ENCODE measurements at regions not wholly inside any gene's neighbourhood (a gene's known extent, or its start where the extent isn't known, plus 50 kb on each side); places are given as distances from the start of the nearest gene placed in this dataset.
"Not testable (repeated sequence)": the region's sequence is repeated elsewhere in the genome, so short reads cannot be mapped to it uniquely, and the experiment has no call there.

GRCh38 chr7:69062020-69062765, 536.1 kb upstream of the AUTS2 start:
- no peak for DNase-seq

- DNase-seq = no peak
Observed at GRCh38 chr7:69067397-69067796, 530.9 kb upstream of the AUTS2 start.

DNA sequence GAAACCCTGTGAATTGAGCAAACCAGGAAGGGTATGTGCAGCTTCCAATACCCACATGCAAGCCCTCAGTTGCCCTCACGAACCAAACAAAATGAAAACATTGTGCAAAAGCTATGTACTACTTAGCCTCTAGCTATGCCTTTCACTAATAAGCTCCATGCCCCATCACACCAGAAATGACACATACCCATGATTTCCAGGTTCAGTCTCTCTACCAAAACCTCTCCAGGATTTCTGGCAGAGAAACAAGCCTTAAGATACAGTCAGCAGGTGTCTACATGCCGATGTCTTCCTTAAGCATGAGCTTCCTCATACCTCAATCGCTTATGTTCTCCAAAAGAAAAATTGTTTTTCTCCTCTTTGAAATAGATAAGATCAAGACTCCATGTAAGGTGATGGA, 527.8 kb upstream of the AUTS2 start:
- no peak for DNase-seq

GRCh38 chr7:69076566-69076965, 521.7 kb upstream of the AUTS2 start:
- DNase-seq = no peak

DNA sequence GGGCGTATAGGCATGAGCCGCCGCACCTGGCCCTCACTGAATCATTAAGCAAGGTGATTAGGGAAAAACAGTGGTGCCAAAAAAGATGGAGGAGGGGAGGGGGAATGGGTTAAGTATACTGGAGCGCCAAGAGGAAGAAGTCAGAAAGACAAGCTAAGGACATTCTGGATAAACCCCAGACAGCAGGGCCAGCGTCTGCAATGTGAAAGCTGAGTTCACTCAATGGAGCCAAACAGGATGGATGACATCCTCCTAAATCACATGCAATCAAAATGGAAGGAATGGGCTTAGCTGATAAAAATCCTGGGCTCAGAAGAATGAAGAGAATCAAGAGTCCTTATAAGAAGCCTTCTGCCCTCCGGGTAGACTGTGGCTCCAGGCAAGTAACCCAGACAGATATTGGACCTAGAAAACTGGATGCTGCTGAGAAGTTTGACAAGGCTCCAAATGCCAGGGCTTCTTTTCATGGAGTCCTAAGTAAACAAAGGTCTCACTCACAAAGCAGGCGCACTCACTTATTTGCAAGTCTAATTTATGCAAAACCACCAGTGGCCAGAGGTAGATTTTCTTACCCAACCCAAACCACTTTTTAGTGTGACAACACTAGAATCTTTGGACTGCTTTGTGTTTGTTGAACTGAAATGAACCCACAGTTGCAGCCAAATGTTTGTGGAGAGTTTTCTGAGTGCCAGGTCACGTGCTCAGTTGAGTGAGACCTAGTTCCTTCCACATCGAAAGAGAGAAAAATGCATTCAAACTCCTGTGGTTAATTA, 519.1 kb upstream of the AUTS2 start:
- DNase-seq = no peak

GRCh38 chr7:69087281-69087680, 511.0 kb upstream of the AUTS2 start:
- not testable (repeated sequence) for DNase-seq

- no peak for DNase-seq
Observed at GRCh38 chr7:69088185-69088584, 510.1 kb upstream of the AUTS2 start.

DNA sequence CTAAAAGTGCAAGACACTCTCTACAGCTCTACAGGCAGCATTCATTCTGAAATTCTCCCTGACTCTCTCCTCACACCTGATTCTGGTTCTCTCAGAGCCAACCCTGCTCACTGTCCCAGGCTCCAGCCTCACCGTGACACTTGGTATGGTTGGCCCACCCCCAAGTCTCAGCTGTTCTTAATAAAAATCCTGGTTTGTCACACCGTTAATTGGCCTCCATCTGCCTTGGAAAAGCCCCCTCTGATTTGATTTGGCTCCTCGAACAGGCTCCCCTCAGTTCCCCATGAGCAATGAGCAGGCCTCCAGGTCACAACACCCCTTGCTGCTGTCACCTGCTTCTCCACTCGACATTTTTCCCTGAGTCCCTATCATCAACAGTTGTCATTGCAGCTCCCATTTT, 507.3 kb upstream of the AUTS2 start:
- no peak for DNase-seq

DNA sequence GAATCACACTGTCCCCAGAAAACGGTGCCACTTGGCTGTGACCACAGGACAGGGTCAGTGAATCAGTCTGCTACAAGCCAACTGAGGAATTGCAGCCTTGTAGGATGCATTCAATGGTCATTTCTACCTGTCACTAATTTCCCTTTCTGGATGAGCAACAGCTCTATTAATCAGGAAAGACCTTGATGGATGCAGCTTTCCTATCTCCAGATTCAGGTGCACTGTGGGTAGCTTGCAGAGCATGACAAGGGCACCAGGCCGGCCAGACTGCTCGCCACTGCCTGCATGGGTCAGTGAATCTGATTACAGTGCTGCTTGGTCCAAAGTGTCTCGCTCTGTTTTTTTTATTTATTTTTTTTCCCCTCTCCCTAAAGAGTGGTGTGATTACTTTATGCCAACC, 506.8 kb upstream of the AUTS2 start:
- no peak for DNase-seq

GRCh38 chr7:69095127-69095526, 503.1 kb upstream of the AUTS2 start:
- DNase-seq = no peak

DNA sequence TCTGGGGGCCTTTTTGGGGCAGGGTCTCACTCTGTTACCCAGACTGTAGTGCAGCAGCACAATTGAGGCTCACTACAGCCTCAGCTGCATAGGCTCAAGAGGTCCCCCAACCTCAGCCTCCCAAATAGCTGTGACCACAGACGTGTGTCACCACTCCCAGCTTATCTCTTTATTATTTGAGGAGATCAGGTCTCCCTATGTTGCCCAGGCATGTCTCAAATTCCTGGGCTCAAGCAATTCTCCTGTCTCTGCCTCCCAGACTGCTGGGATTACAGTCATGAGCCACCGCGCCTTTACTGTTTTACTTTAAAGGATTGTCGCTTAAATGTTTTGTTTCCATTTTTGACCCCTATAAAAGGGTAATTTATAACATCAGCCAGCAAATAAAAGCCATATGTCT, 502.6 kb upstream of the AUTS2 start:
- DNase-seq = no peak

- DNase-seq = no peak
Observed at GRCh38 chr7:69104023-69104422, 494.3 kb upstream of the AUTS2 start.

GRCh38 chr7:69105092-69105491, 493.2 kb upstream of the AUTS2 start:
- no peak for DNase-seq

GRCh38 chr7:69105981-69106380, 492.3 kb upstream of the AUTS2 start:
- DNase-seq = no peak

GRCh38 chr7:69106449-69106848, 491.8 kb upstream of the AUTS2 start:
- DNase-seq = not testable (repeated sequence)

- not testable (repeated sequence) for DNase-seq
Observed at GRCh38 chr7:69106946-69107345, 491.3 kb upstream of the AUTS2 start.

DNA sequence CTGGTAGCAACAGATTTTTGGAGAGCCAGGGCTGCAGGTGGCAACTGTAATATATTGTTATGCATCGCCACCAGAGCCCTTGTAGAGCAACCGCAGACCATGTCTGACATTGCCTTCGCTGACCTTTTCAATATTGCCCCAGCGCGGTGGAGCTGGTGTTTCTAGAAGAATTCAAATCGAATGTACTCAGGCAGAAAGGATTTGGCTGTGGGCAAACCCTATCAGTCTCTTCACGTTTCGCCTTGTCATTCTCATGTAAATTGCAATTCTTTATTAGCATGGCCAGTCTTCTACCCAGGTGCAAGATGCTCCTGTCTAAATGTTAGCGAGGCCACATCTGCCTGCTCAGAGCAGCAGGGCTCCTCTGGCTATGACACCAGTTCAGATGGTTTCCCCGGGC, 490.2 kb upstream of the AUTS2 start:
- DNase-seq = no peak

DNA sequence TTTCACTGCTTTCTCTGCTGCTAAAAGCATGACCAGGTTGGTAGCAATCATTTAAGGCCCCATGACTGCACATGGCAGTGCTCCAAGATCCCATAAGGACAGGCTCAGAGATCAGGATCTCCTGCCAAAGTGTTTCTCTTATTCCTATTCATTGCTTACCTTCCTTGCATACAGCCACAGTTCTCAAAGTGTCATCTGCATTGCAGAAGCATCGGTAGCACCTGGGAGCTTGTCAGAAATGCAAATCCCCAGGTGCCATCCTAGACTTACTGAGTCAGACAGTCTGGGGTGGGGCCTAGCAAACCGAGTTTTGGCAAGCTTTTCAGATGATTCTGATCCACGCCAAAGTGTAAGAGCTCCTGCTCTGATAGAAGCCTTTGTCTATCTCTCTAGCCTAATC, 489.0 kb upstream of the AUTS2 start:
- no peak for DNase-seq

GRCh38 chr7:69109879-69110278, 488.4 kb upstream of the AUTS2 start:
- no peak for DNase-seq

GRCh38 chr7:69110450-69111050, 487.7 kb upstream of the AUTS2 start:
- no peak for DNase-seq

GRCh38 chr7:69114374-69114773, 483.9 kb upstream of the AUTS2 start:
- no peak for DNase-seq

DNA sequence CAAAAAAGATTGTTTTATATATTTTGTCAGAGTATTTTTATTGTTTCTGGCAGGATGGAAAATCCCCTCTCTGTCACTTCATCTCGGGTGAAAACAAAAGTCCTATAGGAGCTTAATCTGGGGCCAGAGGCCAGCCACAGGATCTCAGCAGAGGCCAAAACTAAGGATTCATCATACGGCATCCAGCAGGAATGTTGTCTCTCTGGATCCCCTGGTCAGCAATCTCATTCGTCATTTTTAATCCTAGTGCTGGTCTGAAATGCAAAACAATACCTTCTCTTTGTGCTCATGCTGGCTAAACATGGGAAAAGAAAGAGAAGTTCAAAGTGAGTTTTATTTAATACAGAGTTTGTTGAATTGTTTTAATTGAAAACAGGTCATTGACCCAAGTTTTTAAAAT, 482.5 kb upstream of the AUTS2 start:
- no peak for DNase-seq

- not testable (repeated sequence) for DNase-seq
Observed at GRCh38 chr7:69116196-69116595, 482.1 kb upstream of the AUTS2 start.

DNA sequence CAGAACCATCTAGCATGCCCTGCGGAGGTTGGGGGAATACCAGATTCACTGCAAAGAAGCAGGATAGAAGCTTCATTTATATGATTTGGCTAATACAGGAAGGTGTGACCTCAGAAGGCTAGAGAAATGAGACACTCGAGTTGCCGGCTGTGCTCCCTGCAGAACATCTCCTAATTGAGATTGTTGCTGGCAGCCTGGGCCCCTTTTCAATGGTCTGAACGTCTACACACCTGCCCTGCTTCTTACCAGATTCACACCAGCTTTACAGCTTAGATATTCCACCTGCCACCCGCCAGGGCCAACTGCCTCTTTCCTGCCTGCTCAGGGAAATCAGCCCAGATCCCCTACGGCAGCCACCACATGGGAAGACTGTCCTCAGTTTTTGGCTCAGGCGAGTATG, 475.3 kb upstream of the AUTS2 start:
- no peak for DNase-seq
